T-cell (primary cell): ENCODE measurements at regions not wholly inside any gene's neighbourhood (a gene's known extent, or its start where the extent isn't known, plus 50 kb on each side); places are given as distances from the start of the nearest gene placed in this dataset.
A peak's percentile ranks its signal among the peaks of the same experiment; 100 is the strongest.
"Not testable (repeated sequence)": the region's sequence is repeated elsewhere in the genome, so short reads cannot be mapped to it uniquely, and the experiment has no call there.

ENCODE experiments used
- ATAC-seq, 4 experiments: fragments of 200-7000 bp in 3 of 4; fragments of 150-1000 bp in 1 of 4; cut with Tn5 transposase; replicated peaks in 1 of 4; 1 replicate in 3 of 4; 2 replicates in 1 of 4; pipeline ENCODE4 v1.10.0; 2021; ENCODE audit warnings: moderate library complexity in 3 of 4, mild to moderate bottlenecking in 2 of 4, moderate number of reproducible peaks in 1 of 4
- CTCF ChIA-PET, 2 donors: fragments of 300-600 bp; sonication (Branson Sonifier 250); formaldehyde crosslinking; loops; one replicate each; lab custom pipeline; 2022; ENCODE audit warnings: antibody characterized with exemption in 2 of 2; lab: Charles Lee
- POLR2A ChIA-PET, 2 donors: fragments of 300-600 bp; sonication (Branson Sonifier 250); formaldehyde crosslinking; loops; one replicate each; lab custom pipeline; 2022; ENCODE audit warnings: antibody characterized with exemption in 2 of 2; lab: Charles Lee
- DNase-seq, 35 experiments: peaks; one replicate each; pipeline versions ENCODE4 v3.0.0 to v3.0.0-alpha.2; 2013 to 2023
- H3K27ac ChIP-seq: one replicate; pipeline ENCODE4 v1.5.1; 2013; ENCODE audit warnings: low read length
- H3K27me3 ChIP-seq, 2 experiments: replicated peaks in 1 of 2; 1 replicate in 1 of 2; 2 replicates in 1 of 2; pipeline versions ENCODE4 v1.6.1 to v1.7.0; 2013; ENCODE audit warnings: low read length in 1 of 2, mixed read lengths in 1 of 2; ENCODE audit not compliant: control insufficient read depth in 2 of 2, insufficient read depth in 2 of 2; ENCODE audit errors: extremely low read depth in 1 of 2
- H3K36me3 ChIP-seq, 2 donors: 1 replicate in 1 of 2; 2 replicates in 1 of 2; pipeline versions ENCODE4 v1.6.1 to v1.7.0; 2013; ENCODE audit warnings: low read length in 1 of 2; ENCODE audit not compliant: control insufficient read depth in 2 of 2, insufficient read depth in 1 of 2; ENCODE audit errors: extremely low read depth in 1 of 2
- H3K4me1 ChIP-seq, 2 experiments: 1 replicate in 1 of 2; 2 replicates in 1 of 2; pipeline versions ENCODE4 v1.6.1 to v1.7.0; 2013; ENCODE audit warnings: low read length in 2 of 2, mixed read lengths in 1 of 2; ENCODE audit not compliant: insufficient read depth in 2 of 2, control insufficient read depth in 1 of 2; ENCODE audit errors: extremely low read depth in 1 of 2
- H3K4me3 ChIP-seq, 2 donors: 1 replicate in 1 of 2; 2 replicates in 1 of 2; pipeline versions ENCODE4 v1.5.1 to v1.7.0; 2013; ENCODE audit warnings: mild to moderate bottlenecking in 2 of 2, low read length in 1 of 2, moderate library complexity in 1 of 2; ENCODE audit not compliant: control insufficient read depth in 1 of 2; ENCODE audit errors: extremely low read depth in 1 of 2
- H3K9me3 ChIP-seq: 2 replicates; pipeline ENCODE4 v1.7.0; 2013
- H3K27ac Mint-ChIP-seq, 2 donors: one replicate each; pipeline ENCODE4 v1.8.0; 2020 to 2021; ENCODE audit warnings: mild to moderate bottlenecking in 2 of 2, mixed read lengths in 2 of 2
- H3K27me3 Mint-ChIP-seq, 2 donors: one replicate each; pipeline ENCODE4 v1.8.0; 2021 to 2022; ENCODE audit warnings: mixed read lengths in 2 of 2
- H3K36me3 Mint-ChIP-seq: one replicate; pipeline ENCODE4 v1.8.0; 2021; ENCODE audit warnings: mixed read lengths
- H3K4me1 Mint-ChIP-seq, 3 donors: one replicate each; pipeline ENCODE4 v1.8.0; 2020 to 2022; ENCODE audit warnings: mixed read lengths in 3 of 3, mild to moderate bottlenecking in 1 of 3
- H3K4me3 Mint-ChIP-seq, 3 donors: one replicate each; pipeline ENCODE4 v1.8.0; 2020 to 2022; ENCODE audit warnings: mild to moderate bottlenecking in 3 of 3, mixed read lengths in 3 of 3, moderate library complexity in 3 of 3
- H3K9me3 Mint-ChIP-seq, 3 donors: one replicate each; pipeline ENCODE4 v1.8.0; 2020 to 2022; ENCODE audit warnings: mixed read lengths in 3 of 3
- WGBS: methylation state at CpG from one replicate; pipeline ENCODE4 v1.1.5; 2013; ENCODE audit warnings: missing lambda C conversion rate; ENCODE audit not compliant: insufficient coverage; 5-methylcytosine and 5-hydroxymethylcytosine counted together

DNA sequence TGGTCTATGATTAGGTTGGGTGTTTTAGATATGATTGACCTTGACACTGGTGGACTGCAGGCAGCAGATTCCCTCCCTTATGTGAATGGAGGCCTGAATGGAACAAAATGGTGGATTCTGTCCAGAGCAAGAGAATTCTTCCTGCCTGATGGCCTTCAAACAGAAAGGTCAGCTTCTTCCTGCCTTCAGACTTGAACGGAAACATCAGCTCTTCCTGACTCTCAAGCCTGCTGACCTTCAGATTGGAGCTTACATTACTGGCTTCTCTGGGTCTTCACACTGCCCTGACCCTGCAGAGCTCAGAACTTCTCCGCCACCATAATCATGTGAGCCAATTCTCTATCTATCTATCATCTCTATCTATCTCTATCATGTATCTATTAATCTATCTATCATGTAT, 111.6 kb downstream of the RAMP3 start:
- no peaks in the 10 kb centered on the region for H3K36me3 ChIP-seq
- DNase-seq (no peak), ATAC-seq (no peak)

DNA sequence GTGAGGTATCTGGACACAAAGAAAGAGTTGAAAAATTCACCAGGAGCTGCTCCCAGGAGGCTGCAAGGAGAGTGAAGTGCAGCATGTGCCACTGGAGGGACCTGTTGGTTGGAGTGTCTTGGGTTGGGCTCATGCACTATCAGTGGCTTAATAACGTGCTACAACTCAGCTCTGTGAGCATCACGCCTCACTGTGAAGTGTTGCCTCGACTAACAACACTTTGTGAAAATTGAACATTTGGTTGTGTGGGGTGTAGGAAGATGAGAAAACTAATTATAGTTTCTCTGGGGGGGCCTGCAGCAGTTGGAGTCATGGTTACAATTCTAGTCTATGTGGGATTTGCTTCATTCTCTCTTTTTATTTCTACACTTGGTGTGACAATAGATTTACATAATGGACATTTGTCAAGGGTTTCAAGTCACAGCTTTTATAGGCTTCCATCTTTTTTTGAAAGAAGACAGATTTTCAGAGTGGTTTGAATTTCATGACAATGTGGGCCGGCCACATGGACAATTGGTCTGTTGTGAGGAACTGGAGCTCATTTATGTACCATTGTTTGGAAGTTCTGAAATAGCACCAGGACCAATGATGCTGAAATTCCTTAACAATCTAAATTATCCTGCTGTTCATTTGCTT, 121.3 kb downstream of the RAMP3 start:
- Mint-ChIP-seq H3K9me3 (peaks cover 0 to 4% (median 0%) of the 10 kb centered on the region in 3 donors), H3K4me1 (no peaks in the 10 kb centered on the region), H3K27ac (no peak overlapping the region), H3K27me3 (peaks cover 32 to 40% of the 10 kb centered on the region in 2 donors), H3K4me3 (no peak overlapping the region), H3K36me3 (no peaks in the 10 kb centered on the region)
- H3K27me3 ChIP-seq: peaks cover 0 to 8% of the 10 kb centered on the region in 2 experiments
- no peak overlapping the region for H3K27ac ChIP-seq
- H3K36me3 ChIP-seq: no peaks in the 10 kb centered on the region
- CTCF ChIA-PET: no interaction called here
- H3K9me3 ChIP-seq: peaks cover 3% of the 10 kb centered on the region
- DNase-seq: no peak
- no peaks in the 10 kb centered on the region for H3K4me1 ChIP-seq
- no peak for ATAC-seq
- no peak overlapping the region for H3K4me3 ChIP-seq
- 56% methylated on average over 2 of the region's 4 CpGs for WGBS
- POLR2A ChIA-PET: no interaction called here

More for the DNA sequence above, 111.6 kb downstream of the RAMP3 start:
- Mint-ChIP-seq H3K4me3 (no peak overlapping the region), H3K4me1 (no peaks in the 10 kb centered on the region), H3K9me3 (no peaks in the 10 kb centered on the region), H3K27me3 (peaks cover 14 to 22% of the 10 kb centered on the region in 2 donors), H3K27ac (no peak overlapping the region), H3K36me3 (no peaks in the 10 kb centered on the region)
- no peaks in the 10 kb centered on the region for H3K4me1 ChIP-seq
- ChIA-PET CTCF (interaction anchor here in 1 of 2 donors (0.6 kb wide), 1 partner anchor 16 kb away, joined by 3 read pairs; no protein-coding TSS in a partner anchor), POLR2A (no interaction called here)
- H3K4me3 ChIP-seq: no peak overlapping the region
- H3K27me3 ChIP-seq: peaks cover 2 to 15% of the 10 kb centered on the region in 2 experiments
- no peaks in the 10 kb centered on the region for H3K9me3 ChIP-seq
- 79% methylated on average over 1 of the region's 2 CpGs for WGBS
- H3K27ac ChIP-seq: no peak overlapping the region

DNA sequence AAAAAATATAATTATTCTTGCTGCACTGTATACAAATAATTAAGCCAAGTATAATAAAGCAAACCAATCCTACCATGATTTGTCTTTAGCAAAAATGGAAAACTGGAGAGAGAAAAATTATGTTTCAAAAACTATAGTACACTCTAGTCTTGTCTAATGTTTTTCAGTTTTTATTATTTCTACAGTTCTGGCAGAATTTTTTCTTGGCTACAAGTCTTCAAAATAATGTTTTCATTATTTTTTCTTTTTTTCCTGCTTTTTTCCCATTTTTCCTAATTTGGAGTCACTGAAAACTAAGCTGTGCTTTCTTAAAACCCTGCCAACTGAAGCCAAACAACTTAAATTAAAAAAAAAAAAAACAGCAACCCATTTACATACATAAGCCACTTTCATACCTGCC, 132.0 kb downstream of the RAMP3 start:
- POLR2A ChIA-PET, ATAC-seq: not testable (repeated sequence)

DNA sequence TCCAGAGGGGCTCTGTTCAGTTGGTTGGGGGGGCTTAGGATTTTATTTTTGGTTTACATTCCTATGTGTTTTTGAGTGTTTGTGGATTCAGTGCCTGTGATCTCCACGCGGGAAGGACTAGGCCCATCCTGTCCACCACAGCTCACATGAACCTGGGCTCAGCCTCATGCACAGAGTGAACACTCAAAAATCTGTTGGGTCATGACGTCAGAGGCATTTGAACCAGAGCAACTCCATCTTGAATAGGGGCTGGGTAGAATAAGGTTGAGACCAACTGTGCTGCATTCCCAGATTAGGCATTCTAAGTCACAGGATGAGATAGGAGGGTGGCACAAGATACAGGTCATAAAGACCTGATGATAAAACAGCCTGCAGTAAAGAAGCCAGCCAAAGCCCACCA, 133.3 kb downstream of the RAMP3 start:
- peaks cover 5 to 23% (median 12%) of the 10 kb centered on the region in 3 donors for H3K9me3 Mint-ChIP-seq
- peaks cover 28 to 42% of the 10 kb centered on the region in 2 donors for H3K27me3 Mint-ChIP-seq
- H3K4me1 ChIP-seq: no peaks in the 10 kb centered on the region
- no peak overlapping the region for H3K4me3 ChIP-seq
- H3K4me1 Mint-ChIP-seq: no peaks in the 10 kb centered on the region
- H3K9me3 ChIP-seq: no peaks in the 10 kb centered on the region
- ATAC-seq (no peak), DNase-seq (no peak)
- peaks cover 0 to 19% of the 10 kb centered on the region in 2 experiments for H3K27me3 ChIP-seq
- POLR2A ChIA-PET: no interaction called here
- H3K36me3 Mint-ChIP-seq: no peaks in the 10 kb centered on the region
- no peaks in the 10 kb centered on the region for H3K36me3 ChIP-seq
- no peak overlapping the region for H3K27ac Mint-ChIP-seq
- H3K4me3 Mint-ChIP-seq: no peak overlapping the region
- no peak overlapping the region for H3K27ac ChIP-seq
- WGBS: 59% methylated on average over 3 of the region's 3 CpGs
- CTCF ChIA-PET: interaction anchor here in 1 of 2 donors (0.6 kb wide), 1 partner anchor 121 kb away, joined by 5 read pairs; no protein-coding TSS in a partner anchor

More for the DNA sequence above, 132.0 kb downstream of the RAMP3 start:
- H3K4me3 Mint-ChIP-seq, H3K4me3 ChIP-seq, H3K36me3 ChIP-seq, DNase-seq, H3K4me1 Mint-ChIP-seq, H3K36me3 Mint-ChIP-seq, CTCF ChIA-PET, H3K27ac Mint-ChIP-seq, H3K9me3 ChIP-seq, H3K27ac ChIP-seq, H3K4me1 ChIP-seq: not testable (repeated sequence)
- peaks cover 5 to 23% (median 12%) of the 10 kb centered on the region in 3 donors for H3K9me3 Mint-ChIP-seq
- peaks cover 29 to 35% of the 10 kb centered on the region in 2 donors for H3K27me3 Mint-ChIP-seq
- H3K27me3 ChIP-seq: peaks cover 0 to 16% of the 10 kb centered on the region in 2 experiments

DNA sequence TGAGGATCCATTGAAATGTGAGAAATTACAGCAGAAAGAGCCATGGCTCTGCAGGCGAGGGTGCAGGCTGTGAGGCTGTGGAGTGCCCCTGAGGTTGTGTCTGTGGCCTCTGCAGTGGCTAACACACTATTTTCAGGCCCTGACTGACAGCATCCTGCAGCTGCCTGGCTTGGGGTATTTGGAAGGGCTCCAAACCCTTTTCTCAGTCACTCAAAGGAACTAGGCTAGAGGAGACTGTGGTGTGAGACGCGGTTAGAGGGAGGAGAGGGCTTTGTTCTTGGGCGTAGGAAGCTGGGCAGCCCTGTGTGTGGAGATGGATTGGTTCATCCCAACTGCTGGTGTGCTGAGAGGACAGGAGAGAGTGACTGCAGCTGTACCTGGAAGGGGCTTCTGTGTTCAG, 134.9 kb downstream of the RAMP3 start:
- WGBS: 33% methylated on average over 1 of the region's 4 CpGs
- no peak for ATAC-seq
- peaks cover 0 to 23% of the 10 kb centered on the region in 2 experiments for H3K27me3 ChIP-seq
- no peak overlapping the region for H3K4me3 ChIP-seq
- H3K27me3 Mint-ChIP-seq: peaks cover 37 to 48% of the 10 kb centered on the region in 2 donors
- ChIA-PET POLR2A (no interaction called here), CTCF (no interaction called here)
- peak overlapping the region in 1 of 2 donors; percentile 37 for H3K27ac Mint-ChIP-seq
- no peaks in the 10 kb centered on the region for H3K4me1 Mint-ChIP-seq
- no peak overlapping the region for H3K27ac ChIP-seq
- H3K9me3 Mint-ChIP-seq: peaks cover 5 to 20% (median 12%) of the 10 kb centered on the region in 3 donors
- H3K4me3 Mint-ChIP-seq: no peak overlapping the region
- no peaks in the 10 kb centered on the region for H3K36me3 ChIP-seq
- H3K36me3 Mint-ChIP-seq: no peaks in the 10 kb centered on the region
- H3K9me3 ChIP-seq: no peaks in the 10 kb centered on the region
- DNase-seq: no peak
- H3K4me1 ChIP-seq: no peaks in the 10 kb centered on the region

DNA sequence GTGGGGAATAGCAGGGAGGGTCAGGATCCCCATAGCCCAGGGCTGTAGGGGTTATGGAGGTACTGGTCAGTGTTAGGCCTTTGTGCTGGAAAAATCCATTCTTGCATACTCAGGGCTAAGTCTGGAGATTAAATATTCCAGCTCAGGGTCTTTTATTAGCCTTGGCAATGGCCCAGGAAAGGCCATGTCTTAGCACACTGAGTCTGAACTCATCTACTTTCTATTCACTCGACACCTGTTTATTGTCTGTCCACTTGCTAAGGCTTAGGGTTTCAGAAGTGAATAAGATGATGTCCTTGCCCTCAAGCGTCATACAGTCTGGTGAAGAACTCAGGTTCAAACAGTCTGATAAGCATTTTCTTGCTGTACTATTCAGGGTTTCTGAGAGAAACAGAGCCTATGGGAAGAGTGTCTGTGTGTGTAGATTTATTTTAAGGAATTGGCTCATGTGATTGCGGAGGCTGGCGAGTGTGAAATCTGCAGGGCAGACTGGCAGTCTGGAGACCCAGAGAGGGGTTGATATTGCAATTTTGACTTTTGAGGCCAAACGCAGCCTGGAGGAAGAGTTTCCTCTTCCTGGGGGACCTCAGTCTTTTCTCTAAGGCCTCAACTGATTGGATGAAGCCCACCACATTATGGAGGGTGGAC, 135.8 kb downstream of the RAMP3 start:
- POLR2A ChIA-PET: no interaction called here
- Mint-ChIP-seq H3K27me3 (peaks cover 37 to 45% of the 10 kb centered on the region in 2 donors), H3K27ac (no peak overlapping the region), H3K9me3 (peaks cover 2 to 15% (median 7%) of the 10 kb centered on the region in 3 donors), H3K36me3 (no peaks in the 10 kb centered on the region), H3K4me1 (no peaks in the 10 kb centered on the region), H3K4me3 (no peak overlapping the region)
- CTCF ChIA-PET: no interaction called here
- no peak overlapping the region for H3K27ac ChIP-seq
- WGBS: 100% methylated on average over 3 of the region's 5 CpGs
- H3K36me3 ChIP-seq: no peaks in the 10 kb centered on the region
- H3K9me3 ChIP-seq: no peaks in the 10 kb centered on the region
- H3K4me3 ChIP-seq: no peak overlapping the region
- ATAC-seq (no peak), DNase-seq (no peak)
- no peaks in the 10 kb centered on the region for H3K4me1 ChIP-seq
- H3K27me3 ChIP-seq: peaks cover 0 to 23% of the 10 kb centered on the region in 2 experiments
